ENCODE measurements at regions not wholly inside any gene's neighbourhood (a gene's known extent, or its start where the extent isn't known, plus 50 kb on each side); places are given as distances from the start of the nearest gene placed in this dataset.

DNA sequence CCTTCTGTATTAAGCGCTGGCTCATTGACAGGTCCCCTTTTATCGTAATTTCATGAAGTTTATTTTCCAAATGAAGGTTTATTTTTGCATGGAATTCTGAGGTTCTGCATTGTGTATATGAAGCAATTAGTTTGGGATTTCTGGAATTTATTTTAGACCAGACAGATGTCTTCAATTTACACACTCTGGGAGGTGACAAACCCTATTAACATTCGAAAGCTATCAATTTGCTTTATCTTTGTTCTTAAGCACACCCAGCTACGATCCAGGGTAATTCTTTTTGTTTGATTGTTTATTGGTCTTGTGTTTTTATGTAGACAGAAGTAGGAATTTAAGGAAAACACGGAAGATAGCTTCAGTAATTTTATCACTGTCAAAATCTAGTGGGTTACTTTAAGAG is 264.6 kb downstream of the HS3ST3A1 start:
- TF ChIP-seq, protein P1, sequence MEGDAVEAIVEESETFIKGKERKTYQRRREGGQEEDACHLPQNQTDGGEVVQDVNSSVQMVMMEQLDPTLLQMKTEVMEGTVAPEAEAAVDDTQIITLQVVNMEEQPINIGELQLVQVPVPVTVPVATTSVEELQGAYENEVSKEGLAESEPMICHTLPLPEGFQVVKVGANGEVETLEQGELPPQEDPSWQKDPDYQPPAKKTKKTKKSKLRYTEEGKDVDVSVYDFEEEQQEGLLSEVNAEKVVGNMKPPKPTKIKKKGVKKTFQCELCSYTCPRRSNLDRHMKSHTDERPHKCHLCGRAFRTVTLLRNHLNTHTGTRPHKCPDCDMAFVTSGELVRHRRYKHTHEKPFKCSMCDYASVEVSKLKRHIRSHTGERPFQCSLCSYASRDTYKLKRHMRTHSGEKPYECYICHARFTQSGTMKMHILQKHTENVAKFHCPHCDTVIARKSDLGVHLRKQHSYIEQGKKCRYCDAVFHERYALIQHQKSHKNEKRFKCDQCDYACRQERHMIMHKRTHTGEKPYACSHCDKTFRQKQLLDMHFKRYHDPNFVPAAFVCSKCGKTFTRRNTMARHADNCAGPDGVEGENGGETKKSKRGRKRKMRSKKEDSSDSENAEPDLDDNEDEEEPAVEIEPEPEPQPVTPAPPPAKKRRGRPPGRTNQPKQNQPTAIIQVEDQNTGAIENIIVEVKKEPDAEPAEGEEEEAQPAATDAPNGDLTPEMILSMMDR (IDR thresholded peaks at IDR 0.05; ENCODE audit: insufficient read depth, low read depth, low read length, missing control alignments): no peak

GRCh38 chr17:13334374-13334773 is 267.4 kb downstream of the HS3ST3A1 start:
- DNase-seq (ENCODE audit: low read depth): no peak
- TF ChIP-seq, protein P1 (IDR thresholded peaks at IDR 0.05; ENCODE audit: insufficient read depth, low read depth, low read length, missing control alignments): no peak
- no peak overlapping the region for H3K4me3 ChIP-seq (ENCODE audit: low read length)

More for the DNA sequence above, 264.6 kb downstream of the HS3ST3A1 start:
- no peak for DNase-seq (ENCODE audit: low read depth)
- H3K4me3 ChIP-seq (ENCODE audit: low read length): no peak overlapping the region

DNA sequence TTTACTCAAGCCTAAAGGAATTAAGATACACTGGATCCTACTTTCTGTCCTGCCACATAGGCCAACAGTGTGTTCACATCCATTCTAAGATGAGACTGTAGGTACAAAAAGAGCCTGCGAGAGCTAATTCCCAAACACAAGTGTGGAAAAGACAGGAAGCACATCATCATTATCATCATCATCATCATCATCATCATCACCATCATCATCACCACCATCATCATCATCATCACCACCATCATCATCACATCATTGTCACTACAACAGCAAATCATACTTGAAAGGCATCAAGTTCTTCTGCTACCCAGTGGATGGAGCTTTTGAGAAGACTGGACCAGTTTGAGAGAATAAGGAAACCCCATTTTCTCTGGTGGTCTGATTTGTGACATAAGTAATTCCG is 268.1 kb downstream of the HS3ST3A1 start:
- TF ChIP-seq, protein P1 (IDR thresholded peaks at IDR 0.05; ENCODE audit: insufficient read depth, low read depth, low read length, missing control alignments): no peak
- H3K4me3 ChIP-seq (ENCODE audit: low read length): no peak overlapping the region
- DNase-seq (ENCODE audit: low read depth): no peak

GRCh38 chr17:13332207-13332606 is 269.5 kb downstream of the HS3ST3A1 start:
- no peak for DNase-seq (ENCODE audit: low read depth)
- TF ChIP-seq, protein P1 (IDR thresholded peaks at IDR 0.05; ENCODE audit: insufficient read depth, low read depth, low read length, missing control alignments): no peak
- H3K4me3 ChIP-seq (ENCODE audit: low read length): no peak overlapping the region

GRCh38 chr17:13329421-13329820 is 272.3 kb downstream of the HS3ST3A1 start:
- TF ChIP-seq, protein P1 (IDR thresholded peaks at IDR 0.05; ENCODE audit: insufficient read depth, low read depth, low read length, missing control alignments): no peak
- no peak overlapping the region for H3K4me3 ChIP-seq (ENCODE audit: low read length)
- no peak for DNase-seq (ENCODE audit: low read depth)

GRCh38 chr17:13323990-13324389 is 277.7 kb downstream of the HS3ST3A1 start:
- no peak overlapping the region for H3K4me3 ChIP-seq (ENCODE audit: low read length)
- TF ChIP-seq, protein P1 (IDR thresholded peaks at IDR 0.05; ENCODE audit: insufficient read depth, low read depth, low read length, missing control alignments): no peak
- no peak for DNase-seq (ENCODE audit: low read depth)

GRCh38 chr17:13321951-13322701 is 279.6 kb downstream of the HS3ST3A1 start:
- TF ChIP-seq, protein P1 (IDR thresholded peaks at IDR 0.05; ENCODE audit: insufficient read depth, low read depth, low read length, missing control alignments): no peak
- no peak overlapping the region for H3K4me3 ChIP-seq (ENCODE audit: low read length)
- no peak for DNase-seq (ENCODE audit: low read depth)
